ENCODE measurements at regions not wholly inside any gene's neighbourhood (a gene's known extent, or its start where the extent isn't known, plus 50 kb on each side); places are given as distances from the start of the nearest gene placed in this dataset.

DNA sequence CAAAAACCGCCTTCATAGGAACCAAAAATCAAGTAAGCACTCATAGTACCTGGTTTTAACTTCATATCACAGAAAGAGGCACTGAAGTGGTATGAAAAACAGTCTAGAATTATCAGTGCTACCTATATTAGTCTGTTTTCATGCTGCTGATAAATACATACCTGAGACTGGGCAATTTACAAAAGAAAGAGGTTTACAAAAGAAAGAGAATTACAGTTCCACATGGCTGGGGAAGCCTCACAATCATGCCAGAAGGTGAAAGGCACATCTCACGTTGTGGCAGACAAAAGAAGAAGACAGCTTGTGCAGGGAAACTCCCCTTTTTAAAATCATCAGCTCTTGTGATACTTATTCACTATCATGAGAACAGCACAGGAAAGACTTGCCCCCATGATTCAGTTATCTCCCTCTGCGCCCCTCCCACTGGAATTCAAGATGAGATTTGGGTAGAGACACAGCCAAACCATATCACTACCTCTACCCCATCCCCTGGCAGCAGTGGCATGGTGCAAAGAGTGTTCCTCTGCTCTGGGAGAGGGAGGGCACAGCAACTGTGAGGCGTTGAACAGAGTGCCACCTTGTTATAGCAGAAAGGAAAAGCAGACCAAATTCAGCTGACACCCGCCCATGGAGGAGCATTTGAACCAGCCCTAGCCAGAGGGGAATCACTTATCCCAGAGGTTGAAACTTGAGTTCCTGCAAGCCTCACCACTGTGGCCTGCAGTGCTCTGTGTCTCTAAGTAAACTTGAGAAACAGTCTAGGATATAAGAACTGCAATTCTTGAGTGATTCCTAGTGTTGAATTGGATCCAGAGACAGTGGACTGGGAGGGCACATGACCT, 61.9 kb upstream of the PTPRZ1 start:
- no peak for DNase-seq (ENCODE audit: low read depth in 2 of 2)

DNA sequence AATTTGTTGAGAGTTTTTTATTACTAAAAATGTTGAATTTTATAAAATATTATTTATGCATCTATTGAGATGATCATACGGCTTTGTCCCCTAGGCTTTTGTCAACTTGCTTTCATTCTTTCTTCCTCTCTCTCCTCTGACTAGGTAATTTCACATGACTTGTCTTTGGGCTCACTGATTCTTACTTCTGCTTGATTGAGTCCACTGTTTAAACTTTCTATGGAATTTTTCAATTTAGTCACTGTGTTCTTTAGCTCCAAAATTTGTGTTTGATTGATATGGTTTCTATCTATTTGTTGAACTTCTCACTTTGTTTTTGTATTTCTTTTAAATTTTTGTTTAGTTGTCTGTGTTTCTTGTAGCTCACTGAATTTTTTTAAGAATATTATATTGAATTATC, 65.9 kb upstream of the PTPRZ1 start:
- DNase-seq (ENCODE audit: low read depth in 2 of 2), result no peak

DNA sequence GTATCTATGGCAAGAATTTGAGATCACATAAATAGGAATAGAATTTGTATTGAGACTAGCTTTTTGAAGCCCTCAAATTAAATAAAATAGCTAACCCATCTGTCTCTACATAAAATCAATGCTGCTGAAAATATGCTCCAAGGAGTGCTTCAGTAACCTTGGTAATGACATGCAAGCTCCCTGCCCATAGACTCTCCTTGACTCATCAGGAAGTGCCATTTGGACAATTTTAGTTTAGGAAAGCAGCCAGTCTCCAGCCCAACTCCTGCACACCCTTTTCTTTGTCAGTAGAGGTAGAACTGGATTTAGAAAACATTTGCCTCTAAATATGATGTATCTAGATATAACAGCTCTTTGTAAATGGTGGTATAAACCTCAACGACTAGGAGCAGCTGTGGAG, 69.9 kb upstream of the PTPRZ1 start:
- DNase-seq (ENCODE audit: low read depth in 2 of 2), result no peak

DNA sequence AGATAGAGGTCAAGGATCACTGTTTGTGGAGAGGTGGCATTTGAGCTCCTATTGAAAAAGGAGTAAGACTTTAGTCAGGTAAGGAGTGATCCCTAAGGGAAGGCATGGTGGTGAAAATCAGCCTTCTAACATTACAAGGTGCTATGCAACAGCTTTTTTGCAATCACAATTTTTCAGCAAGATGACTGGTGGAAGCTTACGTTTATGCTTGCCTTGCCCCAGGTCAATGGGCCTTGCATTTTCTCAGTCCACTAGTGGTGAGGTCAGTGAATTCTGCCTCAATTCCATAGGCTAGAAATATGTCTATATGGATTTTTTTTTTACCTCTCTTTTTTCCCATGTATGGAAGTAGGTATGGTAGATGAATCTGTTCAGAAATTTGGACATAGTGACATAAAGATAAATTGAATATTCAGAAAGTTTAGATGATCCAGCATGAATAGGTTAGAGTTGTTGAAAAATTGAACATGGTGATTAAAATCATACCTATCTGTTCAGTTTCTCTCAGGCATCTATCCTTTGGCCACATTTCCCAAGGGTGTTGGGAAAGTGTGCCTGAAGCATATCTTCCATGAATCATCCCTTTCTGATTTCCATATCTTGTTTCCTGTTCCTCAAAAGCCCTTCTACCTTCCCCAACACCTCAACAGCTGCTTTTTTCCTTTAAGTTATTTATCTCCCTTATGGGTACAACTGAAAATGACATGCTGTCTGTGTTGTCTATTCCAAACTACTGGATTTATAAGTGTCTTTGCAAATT, 71.9 kb upstream of the PTPRZ1 start:
- no peak for DNase-seq (ENCODE audit: low read depth in 2 of 2)

DNA sequence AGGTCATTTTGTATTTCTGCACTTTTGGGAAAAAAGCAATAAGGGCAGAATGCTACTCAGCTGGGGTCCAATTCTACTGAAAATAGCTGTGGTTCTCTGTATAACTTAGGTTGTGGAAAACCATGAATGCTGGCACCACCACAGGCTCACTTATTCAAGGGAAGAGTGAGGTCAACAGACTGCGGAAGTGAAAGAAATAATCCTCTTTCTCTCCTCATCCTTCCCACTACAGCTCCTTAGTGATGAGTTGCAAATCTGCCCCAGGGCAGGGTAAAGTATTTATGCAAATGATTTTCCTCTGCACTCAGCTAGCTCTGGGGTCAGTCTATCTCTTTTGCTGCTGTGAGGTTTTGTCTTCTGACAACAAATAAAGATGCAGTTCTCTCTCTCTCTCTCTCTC, 74.1 kb upstream of the PTPRZ1 start:
- no peak for DNase-seq (ENCODE audit: low read depth in 2 of 2)

DNA sequence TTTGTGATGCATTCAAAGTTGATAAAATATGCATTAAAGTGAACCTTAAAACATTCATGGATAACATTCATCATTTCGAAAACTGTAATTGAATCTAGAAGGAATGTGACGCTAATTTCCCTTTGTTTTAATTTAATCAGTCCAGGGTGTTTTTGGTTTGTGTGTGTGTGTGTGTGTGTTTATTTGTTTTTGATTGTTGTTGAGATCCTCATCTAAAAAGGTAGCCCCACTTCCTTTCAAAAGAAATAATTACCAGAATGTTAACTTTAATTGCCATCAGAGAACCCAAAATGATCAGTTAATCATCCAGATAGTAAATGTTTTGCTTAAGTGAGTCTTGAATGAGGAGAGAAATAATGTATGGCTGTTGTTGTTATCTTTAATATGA, 74.5 kb upstream of the PTPRZ1 start:
- DNase-seq (ENCODE audit: low read depth in 2 of 2), result no peak

DNA sequence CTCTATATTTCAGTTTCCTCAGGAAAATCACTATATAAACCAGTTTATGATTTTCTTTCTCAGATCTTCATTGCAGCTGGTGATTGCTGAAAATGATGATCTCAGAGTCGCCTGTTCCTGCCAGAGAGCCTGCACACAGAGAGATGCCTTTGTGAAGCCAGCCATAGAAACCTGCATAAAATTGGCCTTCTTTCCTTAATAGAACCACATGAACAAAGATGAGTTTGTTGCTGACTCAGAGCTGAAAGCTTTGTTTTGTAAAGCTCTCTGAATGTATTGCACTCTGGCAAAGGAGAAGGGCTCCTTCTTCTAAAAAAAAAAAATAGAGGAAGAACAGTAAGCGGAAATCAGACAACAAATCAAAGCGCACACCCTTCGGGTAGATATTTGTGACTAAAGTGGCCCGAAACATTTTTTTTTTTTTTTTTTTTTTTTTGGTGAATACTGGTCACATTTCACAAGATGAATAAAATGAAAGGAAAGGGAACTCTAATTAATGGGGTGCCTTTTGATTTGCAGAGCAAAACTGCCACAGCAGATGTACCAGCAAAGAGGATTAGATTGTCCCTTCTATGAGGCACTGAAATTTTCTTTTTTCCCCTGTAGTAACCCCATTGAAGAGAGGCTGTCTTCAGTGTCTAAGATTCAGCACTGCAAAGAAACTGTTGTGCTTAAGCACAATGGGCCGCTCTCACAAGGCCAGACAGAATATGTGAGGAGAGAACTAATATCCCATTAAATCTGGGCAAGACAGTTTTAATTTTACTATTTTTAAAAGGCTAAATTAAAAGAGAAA, 75.1 kb upstream of the PTPRZ1 start:
- DNase-seq (ENCODE audit: low read depth in 2 of 2), result no peak

DNA sequence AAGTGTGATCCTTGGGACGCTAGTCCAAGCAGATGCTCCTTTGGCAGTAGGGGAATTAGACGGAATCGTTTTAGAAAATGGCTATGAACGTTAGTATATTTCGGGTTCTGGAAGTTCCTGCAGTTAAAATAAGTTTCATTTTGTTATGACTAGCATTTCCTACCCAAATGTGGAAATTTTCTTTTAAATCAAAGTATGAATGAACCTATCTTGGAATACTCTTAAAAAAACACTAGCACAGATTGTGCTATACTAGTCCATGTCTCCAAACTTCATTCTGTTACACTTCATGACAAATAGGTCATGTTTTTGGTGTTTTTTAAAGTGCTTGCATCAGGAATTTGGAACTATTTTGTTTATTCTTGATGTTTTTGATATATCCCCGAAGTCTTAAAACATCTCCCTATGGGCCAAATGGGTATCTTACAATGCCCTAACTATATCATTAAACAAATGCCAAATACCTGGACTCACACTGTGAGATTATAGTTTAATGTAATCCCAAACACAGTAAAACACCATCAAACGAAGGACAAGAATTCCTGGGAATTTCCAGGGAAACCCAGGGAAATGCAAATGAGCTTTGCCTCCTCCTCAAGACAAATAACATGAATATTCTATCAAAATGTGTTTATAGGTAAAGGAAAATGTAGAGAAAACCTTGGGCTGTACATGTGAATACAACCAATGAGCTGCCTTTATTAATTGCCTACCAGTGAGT, 75.9 kb upstream of the PTPRZ1 start:
- no peak for DNase-seq (ENCODE audit: low read depth in 2 of 2)

DNA sequence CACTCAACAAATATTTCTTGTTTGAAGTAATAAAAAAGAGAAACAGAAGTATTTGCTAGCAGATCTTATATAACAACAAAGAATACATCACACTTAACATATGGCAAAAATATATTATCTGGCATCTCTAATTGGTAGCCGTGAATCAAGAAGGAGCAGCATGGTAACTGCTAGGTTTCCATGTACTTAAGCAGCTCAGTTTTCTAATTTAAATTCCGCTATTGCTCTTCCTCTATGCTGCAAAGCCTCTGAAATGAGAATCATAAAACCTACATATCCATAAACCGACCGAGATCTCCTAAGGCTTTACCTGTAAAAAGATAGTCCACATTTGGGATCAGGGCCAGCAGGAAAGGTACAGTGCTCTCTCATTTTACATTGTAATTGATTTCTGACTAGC, 76.6 kb upstream of the PTPRZ1 start:
- DNase-seq (ENCODE audit: low read depth in 2 of 2), result no peak

DNA sequence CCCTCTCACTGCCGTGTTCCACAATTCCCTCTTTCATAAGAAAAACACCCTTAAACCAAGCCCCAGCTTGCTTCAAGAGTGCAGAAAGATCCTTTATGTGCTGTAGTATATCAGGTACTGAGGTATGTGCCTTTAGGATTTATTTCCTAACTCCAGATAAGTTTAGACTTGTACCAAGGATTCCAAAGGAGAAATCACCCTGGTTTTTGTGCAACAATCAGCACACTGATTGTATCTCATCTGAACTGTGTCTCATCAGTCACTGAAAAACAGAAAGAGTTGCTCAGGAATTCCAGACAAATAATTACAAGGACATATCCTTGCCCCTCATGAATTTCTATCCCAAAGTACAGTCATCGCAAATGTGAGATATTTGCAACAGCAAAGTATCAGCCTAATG, 77.2 kb upstream of the PTPRZ1 start:
- DNase-seq (ENCODE audit: low read depth in 2 of 2), result no peak

DNA sequence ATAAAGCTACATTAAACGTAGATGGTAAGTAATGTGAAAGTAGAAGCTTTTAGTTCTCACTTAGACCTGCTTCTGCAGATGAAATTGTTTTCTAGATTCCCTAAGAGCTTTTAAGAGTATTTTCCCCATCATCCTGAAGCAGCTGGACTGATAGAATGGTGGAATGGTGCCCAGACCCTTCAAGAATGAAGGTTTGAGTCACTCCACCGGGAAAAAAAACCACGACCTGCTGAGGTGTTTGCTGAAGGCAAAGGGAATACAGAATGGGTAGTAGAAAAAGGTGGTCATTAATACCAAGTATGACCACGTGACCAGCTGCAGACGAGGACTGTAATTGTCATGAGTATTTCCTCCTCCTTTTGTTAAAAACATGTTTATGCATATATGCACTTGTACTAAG, 79.2 kb upstream of the PTPRZ1 start:
- DNase-seq (ENCODE audit: low read depth in 2 of 2), result no peak

DNA sequence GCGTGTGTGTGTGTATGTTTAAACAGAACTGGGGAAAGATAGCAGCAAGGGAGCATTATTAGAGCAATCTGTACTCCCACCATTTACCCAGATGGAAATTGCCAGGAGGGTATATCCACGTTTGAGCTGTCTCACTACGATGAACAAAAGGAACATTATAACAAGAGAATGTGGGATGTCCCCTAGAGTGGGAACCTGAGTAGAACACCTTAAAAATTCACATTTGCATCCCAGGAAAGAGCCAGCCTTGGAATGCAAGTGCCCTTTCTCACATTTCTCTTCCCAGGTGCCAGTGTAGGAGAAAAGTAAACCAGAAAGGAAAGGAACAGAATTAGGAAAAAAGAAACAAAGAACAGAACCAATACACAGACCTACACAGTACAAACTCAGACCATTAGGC, 95.3 kb upstream of the PTPRZ1 start:
- DNase-seq (ENCODE audit: low read depth in 2 of 2), result no peak

DNA sequence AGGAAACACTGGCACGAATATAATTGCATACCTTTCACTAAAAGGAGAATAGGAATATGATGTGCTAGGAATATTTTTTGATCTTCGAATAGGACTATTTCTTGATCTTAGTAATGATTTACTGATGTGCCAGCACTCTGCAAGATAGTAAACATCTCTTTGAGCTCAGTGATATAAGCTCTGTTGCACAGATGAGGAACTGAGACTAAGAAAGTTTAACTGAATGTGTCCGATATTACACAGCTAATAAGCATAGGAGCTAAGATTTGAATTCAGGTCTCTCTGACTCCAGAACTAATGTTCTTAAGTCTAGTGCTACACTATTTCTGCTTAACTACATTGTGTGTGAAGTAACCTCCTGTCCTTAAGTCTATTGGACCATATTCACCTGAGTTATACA, 98.4 kb upstream of the PTPRZ1 start:
- no peak for DNase-seq (ENCODE audit: low read depth in 2 of 2)

DNA sequence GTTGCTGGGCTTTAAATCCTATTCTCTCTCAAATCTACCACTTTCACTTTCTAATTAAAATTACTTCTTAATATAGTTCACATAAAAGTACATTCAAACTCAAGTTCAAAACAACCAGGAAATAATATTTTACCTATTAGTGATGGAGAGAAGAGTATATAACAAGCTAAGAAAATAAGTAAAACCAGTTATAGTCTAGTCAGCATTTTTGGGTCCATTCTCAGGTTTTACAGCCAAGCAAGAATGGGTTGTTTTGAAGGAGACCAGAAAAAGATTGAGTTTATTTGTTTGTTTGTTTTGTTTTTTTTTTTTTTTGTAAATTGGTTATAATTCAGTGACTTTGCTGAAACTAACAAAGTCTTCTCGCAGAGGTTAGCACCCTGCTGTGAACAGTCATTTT, 106.3 kb upstream of the PTPRZ1 start:
- no peak for DNase-seq (ENCODE audit: low read depth in 2 of 2)

DNA sequence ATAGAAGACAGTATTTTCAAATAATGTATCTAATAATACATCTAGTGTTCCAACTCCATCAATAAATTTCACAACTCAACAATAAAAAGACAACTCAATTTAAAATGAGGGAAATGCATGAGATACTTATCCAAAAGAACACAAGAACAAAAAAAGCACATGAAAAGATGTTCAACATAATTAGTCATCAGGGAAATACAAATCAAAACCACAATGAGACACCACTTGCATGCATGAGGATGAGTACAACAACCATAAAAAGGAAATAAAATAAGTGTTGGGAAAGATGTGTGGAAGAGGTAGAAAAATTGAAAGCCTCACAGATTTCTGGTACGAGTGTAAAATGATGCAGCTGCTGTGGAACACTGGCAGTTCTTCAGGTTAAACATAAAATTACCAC, 111.6 kb upstream of the PTPRZ1 start:
- DNase-seq (ENCODE audit: low read depth in 2 of 2), result no peak

DNA sequence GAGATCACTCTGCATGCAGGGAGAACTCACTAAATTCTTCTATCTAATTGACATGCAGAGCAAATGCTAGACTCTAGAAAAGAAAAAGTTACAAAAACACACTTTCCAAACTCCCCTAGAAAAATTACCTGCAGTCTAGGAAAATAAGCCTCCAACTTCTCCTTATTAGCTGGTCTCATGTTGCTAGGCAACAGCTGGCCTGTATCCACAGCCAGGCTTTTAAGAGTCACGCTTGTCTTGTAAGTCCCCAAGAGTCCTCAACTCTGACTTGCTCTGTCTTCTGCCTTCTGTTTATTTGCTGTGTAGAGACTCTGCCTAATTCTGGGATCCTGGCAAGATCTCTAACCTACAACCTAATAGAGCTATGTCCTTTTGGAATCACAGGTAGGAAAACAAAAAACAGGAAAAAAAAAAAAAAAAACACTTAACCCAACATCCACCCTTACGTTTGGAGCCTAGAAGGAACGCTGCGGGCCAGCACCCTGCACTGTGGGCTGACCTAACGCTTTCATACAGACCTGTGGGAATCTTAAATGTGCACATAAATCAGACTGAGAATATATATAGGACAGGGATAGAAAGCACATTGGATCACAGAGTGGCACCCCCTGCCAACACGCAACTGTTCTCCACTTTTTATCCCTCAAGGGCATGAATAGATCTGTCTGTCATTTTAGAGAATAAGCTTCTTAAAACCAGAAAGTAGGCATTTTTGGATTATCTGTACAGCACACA, 117.0 kb upstream of the PTPRZ1 start:
- DNase-seq (ENCODE audit: low read depth in 2 of 2), result no peak

DNA sequence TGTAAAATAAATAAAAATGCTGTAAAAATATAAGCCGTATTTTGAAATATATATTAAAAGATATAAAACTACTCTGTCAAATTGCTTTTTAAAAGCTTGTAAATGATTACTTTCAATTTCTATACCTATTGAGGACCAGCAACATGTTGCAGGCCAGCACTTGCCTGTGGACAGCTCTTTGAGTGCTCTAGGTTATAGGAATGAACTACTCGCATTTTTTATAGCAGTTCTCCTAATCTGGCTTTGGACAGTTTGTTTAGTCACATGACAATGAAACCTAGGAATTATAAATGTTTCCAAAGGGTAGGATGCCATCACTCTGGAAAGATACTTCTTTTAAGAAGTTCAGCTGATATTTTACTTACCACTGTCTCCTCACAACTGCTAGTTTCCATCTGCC, 117.7 kb upstream of the PTPRZ1 start:
- DNase-seq (ENCODE audit: low read depth in 2 of 2), result no peak

DNA sequence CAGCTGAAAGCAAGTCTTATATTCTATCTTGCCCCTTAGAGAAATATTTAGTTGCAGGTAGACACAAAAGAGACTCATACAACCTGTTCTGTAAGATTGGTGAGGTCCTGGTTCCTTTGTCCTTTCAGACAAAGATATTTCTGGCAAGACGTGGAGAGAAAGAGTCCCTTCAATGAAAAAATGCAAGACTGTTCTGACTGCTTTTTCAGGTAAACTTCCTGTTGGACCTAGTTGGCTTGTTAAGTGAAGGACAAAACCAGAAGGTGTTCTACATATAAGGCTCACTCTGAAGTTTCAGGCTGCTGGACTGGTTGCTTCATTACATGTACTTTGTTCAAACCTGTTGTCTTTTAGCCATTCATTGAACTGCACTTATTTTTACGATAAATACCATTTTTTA, 119.0 kb upstream of the PTPRZ1 start:
- DNase-seq (ENCODE audit: low read depth in 2 of 2), result no peak

DNA sequence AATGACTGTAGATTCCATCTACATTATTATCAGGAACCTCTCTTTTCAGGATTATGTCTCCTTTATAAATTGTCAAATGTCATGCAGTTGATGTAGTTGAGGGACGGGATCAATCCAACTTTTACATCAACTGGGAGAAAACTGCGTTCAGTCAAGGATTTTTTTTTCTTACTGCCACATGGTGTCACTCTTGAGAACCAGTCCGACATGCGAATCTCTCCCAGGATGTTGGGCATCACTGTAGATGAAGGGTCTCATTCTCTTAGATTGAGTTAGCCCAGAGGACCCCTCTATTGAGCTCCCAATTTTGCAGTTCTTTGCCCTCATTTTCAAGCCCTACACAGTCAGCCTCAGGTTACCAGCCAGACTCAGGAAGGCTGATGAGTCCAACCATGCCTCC, 120.3 kb upstream of the PTPRZ1 start:
- no peak for DNase-seq (ENCODE audit: low read depth in 2 of 2)

DNA sequence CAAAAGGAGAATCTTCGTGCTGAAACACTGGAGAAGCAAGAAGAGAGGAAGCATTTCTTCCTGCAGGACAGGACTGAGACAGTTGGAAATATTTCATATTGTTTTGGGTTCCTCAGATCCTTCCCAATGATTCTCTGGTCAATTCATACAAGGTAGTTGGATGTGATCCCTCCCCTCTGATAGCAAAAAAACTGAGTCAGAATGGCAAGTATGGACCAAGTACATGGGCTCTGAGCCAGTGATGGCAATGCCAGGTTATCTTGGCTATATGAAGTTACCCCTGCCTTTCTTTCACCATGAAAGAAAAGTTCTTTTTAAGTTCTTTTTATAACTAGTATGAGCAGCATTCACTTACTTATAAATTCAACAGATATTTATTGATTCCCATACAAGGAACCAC, 124.4 kb upstream of the PTPRZ1 start:
- DNase-seq (ENCODE audit: low read depth in 2 of 2), result no peak

DNA sequence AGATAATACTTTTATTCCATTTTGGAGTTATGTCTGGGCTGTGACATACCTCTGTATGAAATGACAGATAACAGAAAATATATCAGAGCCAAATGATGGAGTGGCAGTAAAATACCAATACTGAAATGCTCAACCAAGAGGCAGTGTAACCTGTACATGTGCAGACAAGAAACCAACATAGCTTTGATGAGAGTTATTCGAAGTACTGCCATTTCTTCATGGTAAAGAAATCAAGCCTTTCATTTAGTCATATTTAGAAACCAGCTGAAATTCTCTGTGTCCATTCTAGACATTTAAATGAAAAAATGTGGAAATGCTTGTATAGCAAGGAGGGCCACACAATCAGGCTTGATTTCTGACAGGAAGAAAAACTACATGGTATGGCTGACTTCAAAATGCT, 127.1 kb upstream of the PTPRZ1 start:
- no peak for DNase-seq (ENCODE audit: low read depth in 2 of 2)
